PFSK-1 (cell line): ENCODE measurements at regions not wholly inside any gene's neighbourhood (a gene's known extent, or its start where the extent isn't known, plus 50 kb on each side); places are given as distances from the start of the nearest gene placed in this dataset.

ENCODE experiments used
- FOXP2 ChIP-seq: optimal IDR thresholded peaks from 2 replicates; pipeline ENCODE3; 2011; ENCODE audit warnings: borderline replicate concordance, control low read depth, inconsistent platforms; ENCODE audit not compliant: insufficient read depth; ENCODE audit errors: extremely low read length, extremely low read depth
- POLR2AphosphoS5 ChIP-seq: IDR thresholded peaks from 2 replicates; pipeline ENCODE4 v1.6.1; 2012; ENCODE audit warnings: low read depth, mild to moderate bottlenecking, control low read depth, low read length, moderate library complexity
- REST ChIP-seq, 2 experiments: IDR thresholded peaks; 2 replicates each; pipeline versions ENCODE4 v1.6.1 to v1.8.0; 2011 to 2012; ENCODE audit warnings: low read depth in 2 of 2, low read length in 2 of 2, control low read depth in 1 of 2, inconsistent platforms in 1 of 2, mild to moderate bottlenecking in 1 of 2, moderate library complexity in 1 of 2; ENCODE audit not compliant: insufficient read depth in 1 of 2
- SIN3A ChIP-seq: IDR thresholded peaks from 2 replicates; pipeline ENCODE4 v1.6.1; 2012; ENCODE audit warnings: mild to moderate bottlenecking, low read length, moderate library complexity, borderline replicate concordance; ENCODE audit not compliant: insufficient read depth
- TAF1 ChIP-seq: IDR thresholded peaks from 2 replicates; pipeline ENCODE4 v1.6.1; 2012; ENCODE audit warnings: low read length, control low read depth, borderline replicate concordance; ENCODE audit not compliant: insufficient read depth

GRCh38 chr3:162776148-162776547 lies 1279.5 kb downstream of the OTOL1 start:
- TF ChIP-seq POLR2AphosphoS5 (no peak), REST (IDR thresholded peaks at IDR 0.05; ENCODE audit: insufficient read depth in 1 of 2, low read depth in 2 of 2, low read length in 2 of 2) (no peak), FOXP2 (no peak), TAF1 (no peak), SIN3A (no peak)

GRCh38 chr3:162777118-162777517 lies 1280.5 kb downstream of the OTOL1 start:
- TF ChIP-seq POLR2AphosphoS5, result no peak
- no peak for TF ChIP-seq SIN3A
- TF ChIP-seq TAF1, result no peak
- no peak for TF ChIP-seq REST (IDR thresholded peaks at IDR 0.05; ENCODE audit: insufficient read depth in 1 of 2, low read depth in 2 of 2, low read length in 2 of 2)
- no peak for TF ChIP-seq FOXP2

- TF ChIP-seq FOXP2, result no peak
- TF ChIP-seq REST (IDR thresholded peaks at IDR 0.05; ENCODE audit: insufficient read depth in 1 of 2, low read depth in 2 of 2, low read length in 2 of 2), result no peak
- TF ChIP-seq POLR2AphosphoS5, result no peak
- no peak for TF ChIP-seq TAF1
- TF ChIP-seq SIN3A, result no peak
These were observed 1283.7 kb downstream of the OTOL1 start for GRCh38 chr3:162780313-162780712.

- TF ChIP-seq POLR2AphosphoS5 (no peak), FOXP2 (no peak), TAF1 (no peak), SIN3A (no peak), REST (IDR thresholded peaks at IDR 0.05; ENCODE audit: insufficient read depth in 1 of 2, low read depth in 2 of 2, low read length in 2 of 2) (no peak)
These were observed 1303.3 kb downstream of the OTOL1 start for GRCh38 chr3:162799910-162800309.

GRCh38 chr3:162802228-162802965 lies 1305.8 kb downstream of the OTOL1 start:
- TF ChIP-seq SIN3A (no peak), REST (IDR thresholded peaks at IDR 0.05; ENCODE audit: insufficient read depth in 1 of 2, low read depth in 2 of 2, low read length in 2 of 2) (no peak), FOXP2 (no peak), POLR2AphosphoS5 (no peak), TAF1 (no peak)
